Muscle layer of duodenum (tissue), 2 donors: ENCODE measurements at regions not wholly inside any gene's neighbourhood (a gene's known extent, or its start where the extent isn't known, plus 50 kb on each side); places are given as distances from the start of the nearest gene placed in this dataset.

Experiments used
- H3K27ac ChIP-seq: one replicate; pipeline ENCODE4 v1.7.0; 2013; ENCODE audit warnings: mild to moderate bottlenecking, low read length
- H3K27me3 ChIP-seq: one replicate; pipeline ENCODE4 v1.7.0; 2013; ENCODE audit warnings: low read depth, mild to moderate bottlenecking, control low read depth, low read length
- H3K36me3 ChIP-seq, 2 donors: one replicate each; pipeline ENCODE4 v1.7.0; 2013; ENCODE audit warnings: low read length in 2 of 2, control low read depth in 1 of 2, mild to moderate bottlenecking in 1 of 2; ENCODE audit not compliant: insufficient read depth in 2 of 2, control insufficient read depth in 1 of 2
- H3K4me1 ChIP-seq, 2 donors: one replicate each; pipeline ENCODE4 v1.7.0; 2013; ENCODE audit warnings: low read length in 2 of 2, mild to moderate bottlenecking in 2 of 2, control low read depth in 1 of 2, moderate library complexity in 1 of 2; ENCODE audit not compliant: insufficient read depth in 2 of 2, control insufficient read depth in 1 of 2
- H3K4me3 ChIP-seq, 2 donors: one replicate each; pipeline ENCODE4 v1.7.0; 2013; ENCODE audit warnings: low read length in 2 of 2, low read depth in 1 of 2, mild to moderate bottlenecking in 1 of 2
- H3K9me3 ChIP-seq, 2 donors: one replicate each; pipeline ENCODE4 v1.7.0; 2013; ENCODE audit warnings: low read length in 2 of 2, control low read depth in 1 of 2, mild to moderate bottlenecking in 1 of 2; ENCODE audit not compliant: control insufficient read depth in 1 of 2
- donor health status: healthy.

GRCh38 chr1:191851799-191852595 lies 306.3 kb upstream of the RGS18 start:
- no peaks in the 10 kb centered on the region for H3K27me3 ChIP-seq
- H3K4me1 ChIP-seq = no peaks in the 10 kb centered on the region
- H3K36me3 ChIP-seq = no peaks in the 10 kb centered on the region
- no peak overlapping the region for H3K27ac ChIP-seq
- H3K4me3 ChIP-seq = no peak overlapping the region
- H3K9me3 ChIP-seq = no peaks in the 10 kb centered on the region

GRCh38 chr1:191852907-191853306 lies 305.4 kb upstream of the RGS18 start:
- Histone ChIP-seq H3K9me3 (no peaks in the 10 kb centered on the region), H3K4me3 (no peak overlapping the region), H3K27me3 (no peaks in the 10 kb centered on the region), H3K36me3 (no peaks in the 10 kb centered on the region), H3K27ac (no peak overlapping the region), H3K4me1 (no peaks in the 10 kb centered on the region)

GRCh38 chr1:191857600-191857999 lies 300.7 kb upstream of the RGS18 start:
- H3K4me1 ChIP-seq = no peaks in the 10 kb centered on the region
- H3K27me3 ChIP-seq = no peaks in the 10 kb centered on the region
- no peaks in the 10 kb centered on the region for H3K9me3 ChIP-seq
- no peak overlapping the region for H3K27ac ChIP-seq
- no peak overlapping the region for H3K4me3 ChIP-seq
- H3K36me3 ChIP-seq = no peaks in the 10 kb centered on the region

GRCh38 chr1:191865479-191865878 lies 292.8 kb upstream of the RGS18 start:
- Histone ChIP-seq H3K9me3 (peaks cover 0 to 5% of the 10 kb centered on the region in 2 donors), H3K36me3 (no peaks in the 10 kb centered on the region), H3K27me3 (no peaks in the 10 kb centered on the region), H3K27ac (no peak overlapping the region), H3K4me3 (no peak overlapping the region), H3K4me1 (no peaks in the 10 kb centered on the region)

- H3K27ac ChIP-seq = no peak overlapping the region
- H3K9me3 ChIP-seq = peaks cover 0 to 5% of the 10 kb centered on the region in 2 donors
- H3K4me1 ChIP-seq = no peaks in the 10 kb centered on the region
- no peaks in the 10 kb centered on the region for H3K36me3 ChIP-seq
- no peak overlapping the region for H3K4me3 ChIP-seq
- H3K27me3 ChIP-seq = no peaks in the 10 kb centered on the region
Observed at GRCh38 chr1:191866155-191866554, 292.1 kb upstream of the RGS18 start.

GRCh38 chr1:191869790-191870312 lies 288.4 kb upstream of the RGS18 start:
- no peak overlapping the region for H3K27ac ChIP-seq
- no peaks in the 10 kb centered on the region for H3K36me3 ChIP-seq
- no peaks in the 10 kb centered on the region for H3K27me3 ChIP-seq
- no peaks in the 10 kb centered on the region for H3K4me1 ChIP-seq
- H3K4me3 ChIP-seq = no peak overlapping the region
- no peaks in the 10 kb centered on the region for H3K9me3 ChIP-seq

GRCh38 chr1:191870490-191870889 lies 287.8 kb upstream of the RGS18 start:
- Histone ChIP-seq H3K36me3 (no peaks in the 10 kb centered on the region), H3K27me3 (no peaks in the 10 kb centered on the region), H3K4me3 (no peak overlapping the region), H3K9me3 (no peaks in the 10 kb centered on the region), H3K27ac (no peak overlapping the region), H3K4me1 (no peaks in the 10 kb centered on the region)

GRCh38 chr1:191875994-191876393 lies 282.3 kb upstream of the RGS18 start:
- no peaks in the 10 kb centered on the region for H3K27me3 ChIP-seq
- H3K9me3 ChIP-seq = no peaks in the 10 kb centered on the region
- no peaks in the 10 kb centered on the region for H3K36me3 ChIP-seq
- no peaks in the 10 kb centered on the region for H3K4me1 ChIP-seq
- H3K4me3 ChIP-seq = no peak overlapping the region
- H3K27ac ChIP-seq = no peak overlapping the region

GRCh38 chr1:191876631-191877030 lies 281.6 kb upstream of the RGS18 start:
- Histone ChIP-seq H3K9me3 (no peaks in the 10 kb centered on the region), H3K27me3 (no peaks in the 10 kb centered on the region), H3K4me3 (no peak overlapping the region), H3K27ac (no peak overlapping the region), H3K4me1 (no peaks in the 10 kb centered on the region), H3K36me3 (no peaks in the 10 kb centered on the region)

GRCh38 chr1:191882870-191883269 lies 275.4 kb upstream of the RGS18 start:
- Histone ChIP-seq H3K27me3 (no peaks in the 10 kb centered on the region), H3K4me1 (no peaks in the 10 kb centered on the region), H3K36me3 (no peaks in the 10 kb centered on the region), H3K9me3 (no peaks in the 10 kb centered on the region), H3K27ac (no peak overlapping the region), H3K4me3 (no peak overlapping the region)

- Histone ChIP-seq H3K36me3 (no peaks in the 10 kb centered on the region), H3K4me1 (no peaks in the 10 kb centered on the region), H3K9me3 (no peaks in the 10 kb centered on the region), H3K27ac (no peak overlapping the region), H3K27me3 (no peaks in the 10 kb centered on the region), H3K4me3 (no peak overlapping the region)
Observed at GRCh38 chr1:191886977-191887376, 271.3 kb upstream of the RGS18 start.
